Neural progenitor cell (in vitro differentiated cells): ENCODE measurements at regions not wholly inside any gene's neighbourhood (a gene's known extent, or its start where the extent isn't known, plus 50 kb on each side); places are given as distances from the start of the nearest gene placed in this dataset.

Experiments
- CTCF ChIP-seq: fragments of 200-600 bp; sonication (generic); IDR thresholded peaks from 2 replicates; pipeline ENCODE4 v1.5.1; 2017; ENCODE audit warnings: antibody characterized with exemption, mild to moderate bottlenecking
- EZH2 ChIP-seq: fragments of 200-600 bp; sonication (generic); IDR thresholded peaks from 2 replicates; pipeline ENCODE4 v1.6.1; 2017; ENCODE audit warnings: antibody characterized with exemption, mild to moderate bottlenecking, moderate library complexity

- no peak for TF ChIP-seq CTCF
- TF ChIP-seq EZH2 = no peak
Measured at GRCh38 chr1:73832276-73833181, 365.4 kb downstream of the LRRIQ3 start.
